H1 (cell line): ENCODE measurements at regions not wholly inside any gene's neighbourhood (a gene's known extent, or its start where the extent isn't known, plus 50 kb on each side); places are given as distances from the start of the nearest gene placed in this dataset.

ENCODE experiments used
- CTCF ChIA-PET: fragments of 300-600 bp; sonication (Branson Sonifier 250); formaldehyde crosslinking; loops from one replicate; lab custom pipeline; 2021; ENCODE audit not compliant: partially characterized antibody; lab: Charles Lee
- POLR2A ChIA-PET: fragments of 300-600 bp; sonication (Branson Sonifier 250); formaldehyde crosslinking; loops from one replicate; lab custom pipeline; 2021; ENCODE audit warnings: inconsistent platforms; ENCODE audit not compliant: partially characterized antibody; lab: Charles Lee
- DNase-seq, 2 experiments: peaks; one replicate each; pipeline versions ENCODE4 v3.0.0 to v3.0.0-alpha.2; 2010 to 2022; ENCODE audit warnings: low spot score in 2 of 2, low read depth in 1 of 2, mixed read lengths in 1 of 2
- FAIRE-seq: peaks from 2 replicates; lab custom pipeline; 2011; peaks lifted over from hg19 to GRCh38; lab: Jason Lieb, UNC
- H2AFZ ChIP-seq: 2 replicates; pipeline ENCODE4 v1.8.1; 2012; ENCODE audit warnings: low read length, inconsistent platforms
- H2AK5ac ChIP-seq: 2 replicates; pipeline ENCODE4 v1.6.1; 2013; ENCODE audit warnings: low read depth, low read length
- H2BK120ac ChIP-seq: replicated peaks from 2 replicates; pipeline ENCODE3; 2013; ENCODE audit warnings: low read depth, low read length, inconsistent platforms
- H2BK12ac ChIP-seq: 2 replicates; pipeline ENCODE4 v1.6.1; 2013; ENCODE audit warnings: low read depth, low read length
- H2BK15ac ChIP-seq: 2 replicates; pipeline ENCODE4 v1.6.1; 2013; ENCODE audit warnings: low read length
- H2BK20ac ChIP-seq: 2 replicates; pipeline ENCODE4 v1.6.1; 2013; ENCODE audit warnings: low read length
- H2BK5ac ChIP-seq: 2 replicates; pipeline ENCODE4 v1.6.1; 2013; ENCODE audit warnings: low read depth, low read length
- H3K14ac ChIP-seq: 2 replicates; pipeline ENCODE4 v1.6.1; 2013; ENCODE audit warnings: inconsistent platforms; ENCODE audit not compliant: insufficient read length
- H3K18ac ChIP-seq: 2 replicates; pipeline ENCODE4 v1.6.1; 2013; ENCODE audit warnings: low read length; ENCODE audit errors: extremely low read depth
- H3K23ac ChIP-seq: 2 replicates; pipeline ENCODE4 v1.6.1; 2013; ENCODE audit warnings: inconsistent platforms; ENCODE audit not compliant: insufficient read length
- H3K23me2 ChIP-seq: 2 replicates; pipeline ENCODE4 v1.6.1; 2013; ENCODE audit warnings: low read depth, low read length
- H3K27ac ChIP-seq: 2 replicates; pipeline ENCODE4 v1.6.1; 2011; ENCODE audit warnings: low read depth, low read length, inconsistent platforms
- H3K27me3 ChIP-seq, 4 experiments: replicated peaks in 1 of 4; 1 replicate in 1 of 4; 2 replicates in 3 of 4; pipeline versions ENCODE4 v1.6.1 to v1.8.1; 2011 to 2013; ENCODE audit warnings: low read length in 3 of 4, mild to moderate bottlenecking in 3 of 4, inconsistent platforms in 2 of 4, mixed read lengths in 2 of 4, moderate library complexity in 1 of 4; ENCODE audit not compliant: control insufficient read depth in 3 of 4, insufficient read depth in 3 of 4; ENCODE audit errors: extremely low read depth in 1 of 4
- H3K36me3 ChIP-seq, 4 experiments: 2 replicates each; pipeline versions ENCODE4 v1.6.1 to v1.8.1; 2011 to 2013; ENCODE audit warnings: mild to moderate bottlenecking in 4 of 4, low read length in 3 of 4, moderate library complexity in 2 of 4, control low read depth in 1 of 4, inconsistent platforms in 1 of 4; ENCODE audit not compliant: insufficient read depth in 4 of 4, control insufficient read depth in 2 of 4
- H3K4ac ChIP-seq: replicated peaks from 2 replicates; pipeline ENCODE3; 2013; ENCODE audit warnings: low read length, low read depth, mixed read lengths, inconsistent platforms; ENCODE audit not compliant: insufficient read length
- H3K4me1 ChIP-seq, 4 experiments: replicated peaks in 1 of 4; 1 replicate in 1 of 4; 2 replicates in 3 of 4; pipeline versions ENCODE4 v1.6.1 to v1.8.1; 2011 to 2013; ENCODE audit warnings: low read length in 3 of 4, inconsistent platforms in 2 of 4, mixed read lengths in 1 of 4; ENCODE audit not compliant: insufficient read depth in 4 of 4, control insufficient read depth in 3 of 4
- H3K4me2 ChIP-seq, 2 experiments: 2 replicates each; pipeline versions ENCODE4 v1.6.1 to v1.8.1; 2011 to 2013; ENCODE audit warnings: low read depth in 2 of 2, low read length in 2 of 2, control low read depth in 1 of 2, inconsistent platforms in 1 of 2, mild to moderate bottlenecking in 1 of 2; ENCODE audit not compliant: insufficient read depth in 1 of 2
- H3K4me3 ChIP-seq, 4 experiments: fragments of 200-600, 300-600 bp in 1 of 4; sonication (generic), shearing (Covaris generic), sonication (Bioruptor Twin) in 1 of 4; 2 replicates each; pipeline versions ENCODE4 v1.5.1 to v1.8.1; 2011 to 2016; ENCODE audit warnings: low read length in 4 of 4, low read depth in 3 of 4, control low read depth in 2 of 4, inconsistent platforms in 2 of 4, mild to moderate bottlenecking in 2 of 4, mixed read lengths in 1 of 4, moderate library complexity in 1 of 4; ENCODE audit not compliant: insufficient read depth in 2 of 4; ENCODE audit errors: extremely low read depth in 1 of 4
- H3K56ac ChIP-seq: replicated peaks from 2 replicates; pipeline ENCODE3; 2013; ENCODE audit warnings: low read depth, mild to moderate bottlenecking, mixed read lengths, low read length, inconsistent platforms; ENCODE audit not compliant: insufficient read length
- H3K79me1 ChIP-seq: 2 replicates; pipeline ENCODE4 v1.6.1; 2013; ENCODE audit warnings: low read depth, low read length, control low read depth
- H3K79me2 ChIP-seq, 2 experiments: 2 replicates each; pipeline versions ENCODE4 v1.6.1 to v1.8.1; 2012 to 2013; ENCODE audit warnings: low read length in 2 of 2, mild to moderate bottlenecking in 2 of 2, inconsistent platforms in 1 of 2; ENCODE audit not compliant: insufficient read depth in 2 of 2, control insufficient read depth in 1 of 2
- H3K9ac ChIP-seq, 4 experiments: replicated peaks in 1 of 4; 1 replicate in 1 of 4; 2 replicates in 3 of 4; pipeline versions ENCODE4 v1.6.1 to v1.8.1; 2011 to 2013; ENCODE audit warnings: low read depth in 3 of 4, low read length in 3 of 4, control low read depth in 2 of 4, mild to moderate bottlenecking in 2 of 4, moderate library complexity in 2 of 4, inconsistent platforms in 1 of 4; ENCODE audit errors: extremely low read depth in 1 of 4
- H3K9me3 ChIP-seq, 2 experiments: 2 replicates each; pipeline versions ENCODE4 v1.6.1 to v1.8.1; 2012 to 2013; ENCODE audit warnings: mild to moderate bottlenecking in 2 of 2, moderate library complexity in 2 of 2, control low read depth in 1 of 2, inconsistent platforms in 1 of 2, low read depth in 1 of 2, low read length in 1 of 2, mixed read lengths in 1 of 2; ENCODE audit not compliant: insufficient read depth in 2 of 2
- H4K20me1 ChIP-seq, 2 experiments: replicated peaks in 1 of 2; 2 replicates each; pipeline versions ENCODE3 to v1.8.1; 2011 to 2013; ENCODE audit warnings: inconsistent platforms in 2 of 2, low read length in 2 of 2, mild to moderate bottlenecking in 1 of 2; ENCODE audit not compliant: insufficient read depth in 2 of 2, control insufficient read depth in 1 of 2
- H4K5ac ChIP-seq: 2 replicates; pipeline ENCODE4 v1.6.1; 2013; ENCODE audit warnings: low read length, low read depth, mixed read lengths, inconsistent platforms; ENCODE audit not compliant: insufficient read length
- H4K8ac ChIP-seq: 2 replicates; pipeline ENCODE4 v1.8.0; 2013; ENCODE audit warnings: mild to moderate bottlenecking, moderate library complexity, low read length, inconsistent platforms; ENCODE audit not compliant: insufficient read depth; ENCODE audit errors: extremely low read depth
- H4K91ac ChIP-seq: replicated peaks from 2 replicates; pipeline ENCODE3; 2013; ENCODE audit warnings: low read length, mixed read lengths, inconsistent platforms; ENCODE audit not compliant: insufficient read length
- CBX5 ChIP-seq: fragments of 300-800, 300-1000 bp; sonication (generic); IDR thresholded peaks from 2 replicates; pipeline ENCODE4 v1.7.1; 2016; ENCODE audit warnings: antibody characterized with exemption, low read length, low read depth
- E2F6 ChIP-seq: IDR thresholded peaks from 2 replicates; pipeline ENCODE4 v1.6.1; 2012; ENCODE audit warnings: inconsistent platforms
- JUN ChIP-seq: IDR thresholded peaks from 2 replicates; pipeline ENCODE4 v1.6.1; 2011; ENCODE audit warnings: low read depth, mild to moderate bottlenecking, improper control_type of control experiment, low read length
- SIRT6 ChIP-seq: IDR thresholded peaks from one replicate; pipeline ENCODE4 v1.7.1; 2012; ENCODE audit warnings: low read length, inconsistent platforms
- USF2 ChIP-seq: IDR thresholded peaks from 2 replicates; pipeline ENCODE4 v1.6.1; 2011; ENCODE audit warnings: low read length, improper control_type of control experiment
- WGBS, 2 experiments: shearing (Covaris generic) in 1 of 2; methylation state at CpG; one replicate each; pipeline versions ENCODE4 v1.1.6 to v1.1.7; 2013 to 2015; ENCODE audit warnings: low lambda C conversion rate in 2 of 2, mixed read lengths in 2 of 2, inconsistent platforms in 1 of 2, low coverage in 1 of 2, missing lambda C conversion rate in 1 of 2; ENCODE audit not compliant: insufficient replicate concordance in 2 of 2, insufficient coverage in 1 of 2, insufficient read length in 1 of 2; ENCODE audit errors: extremely low coverage in 1 of 2, missing lambda C conversion rate in 1 of 2; 5-methylcytosine and 5-hydroxymethylcytosine counted together

- no peak for TF ChIP-seq E2F6
- TF ChIP-seq JUN = no peak
- TF ChIP-seq USF2 = no peak
- no peak for TF ChIP-seq CBX5
- no peak for TF ChIP-seq SIRT6
- FAIRE-seq (no peak), DNase-seq (no peak)
- Histone ChIP-seq H4K91ac (no peak overlapping the region), H3K27ac (no peak overlapping the region), H2AK5ac (no peak overlapping the region), H3K79me2 (no peaks in the 10 kb centered on the region), H3K4me2 (no peak overlapping the region), H3K23ac (no peak overlapping the region), H2BK15ac (no peak overlapping the region), H3K23me2 (peaks cover 3% of the 10 kb centered on the region; the same call in 1 of the 2 replicates), H3K27me3 (no peaks in the 10 kb centered on the region), H2BK12ac (no peak overlapping the region), H3K9me3 (peaks cover 5 to 8% of the 10 kb centered on the region in 2 experiments; a peak in 3 of 4 replicates), H3K18ac (no peak overlapping the region), H2BK20ac (no peak overlapping the region), H2BK5ac (no peak overlapping the region), H3K36me3 (no peaks in the 10 kb centered on the region), H3K4me1 (no peaks in the 10 kb centered on the region), H4K20me1 (no peaks in the 10 kb centered on the region), H2BK120ac (no peak overlapping the region), H3K9ac (no peak overlapping the region), H3K56ac (no peak overlapping the region), H4K5ac (no peak overlapping the region), H4K8ac (no peak overlapping the region), H3K14ac (no peak overlapping the region), H3K79me1 (no peaks in the 10 kb centered on the region), H2AFZ (no peak overlapping the region), H3K4me3 (no peak overlapping the region), H3K4ac (no peak overlapping the region)
- ChIA-PET POLR2A (no interaction called here), CTCF (interaction anchor here (0.7 to 1.4 kb wide), 5 partner anchors 12 to 77 kb away, joined by 3 read pairs; no protein-coding TSS in a partner anchor)
- WGBS, 2 experiments = 90% methylated on average over 1 of the region's 1 CpG; no CpG with 5 or more reads in 1 of the 2 experiments
Observed at GRCh38 chr14:104329793-104330192, 191.4 kb downstream of the KIF26A start.
